ENCODE measurements at regions not wholly inside any gene's neighbourhood (a gene's known extent, or its start where the extent isn't known, plus 50 kb on each side); places are given as distances from the start of the nearest gene placed in this dataset.
"Not testable (repeated sequence)": the region's sequence is repeated elsewhere in the genome, so short reads cannot be mapped to it uniquely, and the experiment has no call there.

GRCh38 chr13:103625194-103625593 lies 559.0 kb upstream of the SLC10A2 start:
- in situ Hi-C loops (cut with MboI; ENCODE audit: low sequenced_read_pairs, unreplicated experiment), result no loop called here
- no peak for TF ChIP-seq CTCF (IDR thresholded peaks at IDR 0.05; ENCODE audit: borderline replicate concordance, control extremely low read depth, extremely low read depth, insufficient read depth, missing control alignments)
- DNase-seq (ENCODE audit: low spot score), result no peak

GRCh38 chr13:103618151-103618550 lies 551.9 kb upstream of the SLC10A2 start:
- TF ChIP-seq CTCF (IDR thresholded peaks at IDR 0.05; ENCODE audit: borderline replicate concordance, control extremely low read depth, extremely low read depth, insufficient read depth, missing control alignments), result no peak
- in situ Hi-C loops (cut with MboI; ENCODE audit: low sequenced_read_pairs, unreplicated experiment), result no loop called here
- DNase-seq (ENCODE audit: low spot score), result no peak

- DNase-seq (ENCODE audit: low spot score), result no peak
- in situ Hi-C loops (cut with MboI; ENCODE audit: low sequenced_read_pairs, unreplicated experiment), result no loop called here
- no peak for TF ChIP-seq CTCF (IDR thresholded peaks at IDR 0.05; ENCODE audit: borderline replicate concordance, control extremely low read depth, extremely low read depth, insufficient read depth, missing control alignments)
Observed at GRCh38 chr13:103615771-103616170, 549.6 kb upstream of the SLC10A2 start.

GRCh38 chr13:103614761-103615160 lies 548.5 kb upstream of the SLC10A2 start:
- no peak for DNase-seq (ENCODE audit: low spot score)
- TF ChIP-seq CTCF (IDR thresholded peaks at IDR 0.05; ENCODE audit: borderline replicate concordance, control extremely low read depth, extremely low read depth, insufficient read depth, missing control alignments), result no peak
- in situ Hi-C loops (cut with MboI; ENCODE audit: low sequenced_read_pairs, unreplicated experiment), result no loop called here

GRCh38 chr13:103607995-103608394 lies 541.8 kb upstream of the SLC10A2 start:
- in situ Hi-C loops (cut with MboI; ENCODE audit: low sequenced_read_pairs, unreplicated experiment), result no loop called here

GRCh38 chr13:103605546-103606326 lies 539.5 kb upstream of the SLC10A2 start:
- no peak for DNase-seq (ENCODE audit: low spot score)
- no peak for TF ChIP-seq CTCF (IDR thresholded peaks at IDR 0.05; ENCODE audit: borderline replicate concordance, control extremely low read depth, extremely low read depth, insufficient read depth, missing control alignments)
- in situ Hi-C loops (cut with MboI; ENCODE audit: low sequenced_read_pairs, unreplicated experiment), result no loop called here

More at GRCh38 chr13:103607995-103608394, 541.8 kb upstream of the SLC10A2 start:
- no peak for DNase-seq (ENCODE audit: low spot score)
- no peak for TF ChIP-seq CTCF (IDR thresholded peaks at IDR 0.05; ENCODE audit: borderline replicate concordance, control extremely low read depth, extremely low read depth, insufficient read depth, missing control alignments)

GRCh38 chr13:103599870-103600269 lies 533.7 kb upstream of the SLC10A2 start:
- in situ Hi-C loops (cut with MboI; ENCODE audit: low sequenced_read_pairs, unreplicated experiment), result not testable (repeated sequence)

More at GRCh38 chr13:103599870-103600269, 533.7 kb upstream of the SLC10A2 start:
- not testable (repeated sequence) for DNase-seq (ENCODE audit: low spot score)

Measured in GM13976 (cell line).